Thyroid gland (tissue), 4 donors: ENCODE measurements at regions not wholly inside any gene's neighbourhood (a gene's known extent, or its start where the extent isn't known, plus 50 kb on each side); places are given as distances from the start of the nearest gene placed in this dataset.

Experiments
- CTCF ChIP-seq, 6 experiments: fragments of 200-600 bp in 3 of 6; fragments of 450-650 bp in 3 of 6; sonication (generic) in 3 of 6; IDR thresholded peaks; one replicate each; pipeline ENCODE4 v1.5.1; 2016 to 2019; ENCODE audit warnings: antibody characterized with exemption in 6 of 6, mild to moderate bottlenecking in 2 of 6, inconsistent platforms in 1 of 6, moderate library complexity in 1 of 6
- POLR2A ChIP-seq, 2 donors: fragments of 450-650 bp; IDR thresholded peaks; one replicate each; pipeline ENCODE4 v1.6.1; 2017; ENCODE audit warnings: antibody characterized with exemption in 2 of 2, mild to moderate bottlenecking in 2 of 2, moderate library complexity in 1 of 2

- TF ChIP-seq CTCF (IDR thresholded peaks at IDR 0.05) (no peak), POLR2A (IDR thresholded peaks at IDR 0.05) (no peak)
These were observed 83.8 kb upstream of the ST6GAL2 start for GRCh38 chr2:106969777-106970176.
